Tibial nerve (tissue), 4 donors: ENCODE measurements at regions not wholly inside any gene's neighbourhood (a gene's known extent, or its start where the extent isn't known, plus 50 kb on each side); places are given as distances from the start of the nearest gene placed in this dataset.

Experiments
- DNase-seq, 2 donors: peaks; one replicate each; pipeline ENCODE4 v3.0.0-alpha.2; 2019; ENCODE audit warnings: low spot score in 2 of 2
- H3K27ac ChIP-seq, 4 donors: fragments of 200-600 bp; sonication (generic) in 3 of 4; one replicate each; pipeline ENCODE4 v1.5.1; 2017 to 2019; ENCODE audit warnings: mild to moderate bottlenecking in 1 of 4
- H3K27me3 ChIP-seq, 2 donors: fragments of 200-600 bp; sonication (generic) in 1 of 2; one replicate each; pipeline versions ENCODE4 v1.5.1 to v1.6.0; 2017 to 2019
- H3K36me3 ChIP-seq, 3 donors: fragments of 200-600 bp; sonication (generic); one replicate each; pipeline ENCODE4 v1.5.1; 2018 to 2019
- H3K4me1 ChIP-seq, 4 donors: fragments of 200-600 bp; sonication (generic) in 3 of 4; one replicate each; pipeline ENCODE4 v1.5.1; 2017 to 2019
- H3K4me3 ChIP-seq, 4 donors: fragments of 200-600 bp; sonication (generic) in 3 of 4; one replicate each; pipeline ENCODE4 v1.5.1; 2017 to 2019; ENCODE audit warnings: mild to moderate bottlenecking in 1 of 4, moderate library complexity in 1 of 4
- H3K9me3 ChIP-seq, 4 donors: fragments of 200-600 bp; sonication (generic) in 3 of 4; one replicate each; pipeline ENCODE4 v1.5.1; 2017 to 2019
- CTCF ChIP-seq, 5 experiments: fragments of 200-600 bp in 3 of 5; fragments of 450-650 bp in 2 of 5; sonication (generic) in 3 of 5; IDR thresholded peaks; one replicate each; pipeline ENCODE4 v1.5.1; 2016 to 2019; ENCODE audit warnings: antibody characterized with exemption in 5 of 5, mild to moderate bottlenecking in 3 of 5, moderate library complexity in 2 of 5
- EP300 ChIP-seq, 2 donors: sonication (generic); formaldehyde crosslinking; IDR thresholded peaks; one replicate each; pipeline ENCODE4 v1.6.1; 2017; ENCODE audit warnings: antibody characterized with exemption in 2 of 2, mild to moderate bottlenecking in 1 of 2
- POLR2A ChIP-seq, 2 donors: fragments of 450-650 bp; IDR thresholded peaks; one replicate each; pipeline ENCODE4 v1.6.1; 2017; ENCODE audit warnings: antibody characterized with exemption in 2 of 2, mild to moderate bottlenecking in 2 of 2, moderate library complexity in 2 of 2
- WGBS, 2 donors: methylation state at CpG; one replicate each; pipeline ENCODE4 v1.1.5; 2018; 5-methylcytosine and 5-hydroxymethylcytosine counted together

DNA sequence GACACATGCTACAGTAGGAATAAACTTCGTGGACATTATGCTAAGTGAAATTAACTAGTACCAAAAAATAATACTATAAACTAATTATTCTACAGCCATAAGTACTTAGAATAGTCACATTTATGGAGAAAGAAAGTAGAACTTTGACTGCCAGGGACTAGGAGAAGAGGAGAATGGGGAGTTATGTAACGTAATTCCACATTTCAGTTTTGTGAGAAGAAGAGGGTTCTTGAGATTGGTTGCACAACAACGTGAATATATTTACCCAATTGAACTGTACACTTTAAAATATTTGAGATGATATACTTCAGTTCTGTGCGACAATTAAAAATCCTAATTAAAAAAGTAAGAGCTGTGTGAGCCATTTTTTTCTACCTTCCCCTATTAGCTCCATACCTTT lies 1412.9 kb downstream of the PLA2G4A start:
- Histone ChIP-seq H3K4me1 (no peaks in the 10 kb centered on the region), H3K27me3 (no peaks in the 10 kb centered on the region), H3K9me3 (no peaks in the 10 kb centered on the region), H3K27ac (no peak overlapping the region), H3K4me3 (no peak overlapping the region), H3K36me3 (no peaks in the 10 kb centered on the region)
- DNase-seq: no peak
- WGBS, 2 donors: 89% methylated on average over 4 of the region's 4 CpGs
- TF ChIP-seq EP300 (IDR thresholded peaks at IDR 0.05) (no peak), POLR2A (IDR thresholded peaks at IDR 0.05) (no peak), CTCF (IDR thresholded peaks at IDR 0.05) (no peak)

DNA sequence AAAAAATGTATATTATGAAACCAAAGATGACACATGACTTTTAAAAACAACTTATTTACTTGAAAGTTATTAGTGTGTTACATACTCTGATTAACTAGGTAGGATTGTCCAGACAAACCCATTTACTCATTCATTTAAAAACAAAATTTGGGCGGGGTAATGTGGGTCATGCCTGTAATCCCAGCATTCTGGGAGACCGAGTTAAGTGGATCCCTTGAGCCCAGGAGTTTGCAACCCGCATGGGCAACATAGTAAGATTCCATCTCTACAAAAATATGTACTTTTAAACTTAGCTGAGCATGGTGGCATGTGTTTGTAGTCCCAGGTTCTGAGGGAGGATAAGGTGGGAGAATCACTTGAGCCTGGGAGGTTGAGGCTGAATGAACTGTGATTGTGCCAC lies 1414.7 kb downstream of the PLA2G4A start:
- TF ChIP-seq POLR2A (IDR thresholded peaks at IDR 0.05): no peak
- TF ChIP-seq EP300 (IDR thresholded peaks at IDR 0.05): no peak
- TF ChIP-seq CTCF (IDR thresholded peaks at IDR 0.05): no peak
- no peaks in the 10 kb centered on the region for H3K4me1 ChIP-seq
- H3K4me3 ChIP-seq: no peak overlapping the region
- WGBS, 2 donors: 60 to 61% methylated on average over 3 of the region's 3 CpGs
- no peaks in the 10 kb centered on the region for H3K9me3 ChIP-seq
- DNase-seq: no peak
- H3K27me3 ChIP-seq: no peaks in the 10 kb centered on the region
- no peaks in the 10 kb centered on the region for H3K36me3 ChIP-seq
- H3K27ac ChIP-seq: no peak overlapping the region

DNA sequence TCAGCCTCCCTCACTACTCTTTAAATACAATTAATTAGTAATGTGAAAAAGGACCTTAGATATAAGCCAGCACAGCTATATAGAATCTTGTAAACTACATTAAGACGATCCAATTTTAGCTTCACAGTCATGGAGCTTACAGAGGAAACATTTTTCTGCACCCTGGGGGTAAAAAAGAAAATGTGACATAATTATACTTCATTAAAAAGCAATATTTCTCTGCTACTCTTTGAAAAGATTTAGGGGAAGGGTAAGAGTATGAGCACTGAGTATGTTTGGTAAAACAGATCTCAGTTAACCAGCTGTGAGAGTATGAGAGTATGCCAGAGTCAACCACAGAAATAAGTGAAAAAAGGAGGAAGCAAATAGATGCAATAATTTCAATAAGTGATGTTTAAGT lies 1415.9 kb downstream of the PLA2G4A start:
- Histone ChIP-seq H3K27me3 (no peaks in the 10 kb centered on the region), H3K27ac (no peak overlapping the region), H3K36me3 (no peaks in the 10 kb centered on the region), H3K9me3 (no peaks in the 10 kb centered on the region), H3K4me3 (no peak overlapping the region), H3K4me1 (no peaks in the 10 kb centered on the region)
- 50 to 53% methylated on average over 1 of the region's 1 CpG for WGBS, 2 donors
- TF ChIP-seq CTCF (IDR thresholded peaks at IDR 0.05): no peak
- no peak for TF ChIP-seq POLR2A (IDR thresholded peaks at IDR 0.05)
- no peak for TF ChIP-seq EP300 (IDR thresholded peaks at IDR 0.05)
- no peak for DNase-seq

GRCh38 chr1:188247255-188247654 lies 1418.5 kb downstream of the PLA2G4A start:
- Histone ChIP-seq H3K9me3 (no peaks in the 10 kb centered on the region), H3K4me1 (no peaks in the 10 kb centered on the region), H3K4me3 (no peak overlapping the region), H3K36me3 (no peaks in the 10 kb centered on the region), H3K27me3 (no peaks in the 10 kb centered on the region), H3K27ac (no peak overlapping the region)
- no peak for DNase-seq
- TF ChIP-seq EP300 (IDR thresholded peaks at IDR 0.05) (no peak), POLR2A (IDR thresholded peaks at IDR 0.05) (no peak), CTCF (IDR thresholded peaks at IDR 0.05) (no peak)
- WGBS, 2 donors: 18 to 26% methylated on average over 1 of the region's 1 CpG

GRCh38 chr1:188249811-188250210 lies 1421.1 kb downstream of the PLA2G4A start:
- H3K4me3 ChIP-seq: no peak overlapping the region
- 24 to 45% methylated on average over 2 of the region's 2 CpGs for WGBS, 2 donors

More at GRCh38 chr1:188249811-188250210, 1421.1 kb downstream of the PLA2G4A start:
- DNase-seq: no peak
- no peaks in the 10 kb centered on the region for H3K36me3 ChIP-seq
- H3K4me1 ChIP-seq: no peaks in the 10 kb centered on the region
- H3K27ac ChIP-seq: no peak overlapping the region
- H3K27me3 ChIP-seq: no peaks in the 10 kb centered on the region
- H3K9me3 ChIP-seq: no peaks in the 10 kb centered on the region
- no peak for TF ChIP-seq CTCF (IDR thresholded peaks at IDR 0.05)
- TF ChIP-seq EP300 (IDR thresholded peaks at IDR 0.05): no peak
- no peak for TF ChIP-seq POLR2A (IDR thresholded peaks at IDR 0.05)
